UCSD-AML1 (cell line): ENCODE measurements at regions not wholly inside any gene's neighbourhood (a gene's known extent, or its start where the extent isn't known, plus 50 kb on each side); places are given as distances from the start of the nearest gene placed in this dataset.

Experiments used
- DNase-seq: peaks from one replicate; lab custom pipeline; 2025; ENCODE audit not compliant: unreplicated experiment; lab: John Stamatoyannopoulos, UW

- DNase-seq = no peak
Measured at GRCh38 chr10:36087006-36088005, 445.2 kb upstream of the FZD8 start.

GRCh38 chr10:36075196-36075595 is 433.1 kb upstream of the FZD8 start:
- DNase-seq = no peak

GRCh38 chr10:36073796-36074345 is 431.8 kb upstream of the FZD8 start:
- no peak for DNase-seq

- DNase-seq = no peak
Measured at GRCh38 chr10:36068542-36068941, 426.4 kb upstream of the FZD8 start.

- no peak for DNase-seq
Measured at GRCh38 chr10:36067748-36068147, 425.7 kb upstream of the FZD8 start.

- no peak for DNase-seq
Measured at GRCh38 chr10:36066850-36067249, 424.8 kb upstream of the FZD8 start.

GRCh38 chr10:36066102-36066501 is 424.0 kb upstream of the FZD8 start:
- no peak for DNase-seq

GRCh38 chr10:36063396-36063795 is 421.3 kb upstream of the FZD8 start:
- no peak for DNase-seq

GRCh38 chr10:36057731-36058130 is 415.6 kb upstream of the FZD8 start:
- DNase-seq = no peak

- DNase-seq = no peak
Measured at GRCh38 chr10:36057180-36057579, 415.1 kb upstream of the FZD8 start.

GRCh38 chr10:36053775-36054174 is 411.7 kb upstream of the FZD8 start:
- no peak for DNase-seq

- no peak for DNase-seq
Measured at GRCh38 chr10:36053271-36053670, 411.2 kb upstream of the FZD8 start.

- DNase-seq = no peak
Measured at GRCh38 chr10:36051500-36051991, 409.4 kb upstream of the FZD8 start.

- no peak for DNase-seq
Measured at GRCh38 chr10:36050763-36051499, 408.8 kb upstream of the FZD8 start.

- DNase-seq = no peak
Measured at GRCh38 chr10:36048780-36049179, 406.7 kb upstream of the FZD8 start.

- no peak for DNase-seq
Measured at GRCh38 chr10:36048236-36048635, 406.1 kb upstream of the FZD8 start.

- no peak for DNase-seq
Measured at GRCh38 chr10:36042135-36042534, 400.0 kb upstream of the FZD8 start.

- no peak for DNase-seq
Measured at GRCh38 chr10:36038316-36038955, 396.3 kb upstream of the FZD8 start.

- DNase-seq = no peak
Measured at GRCh38 chr10:36036137-36036536, 394.0 kb upstream of the FZD8 start.

- no peak for DNase-seq
Measured at GRCh38 chr10:36033808-36034207, 391.7 kb upstream of the FZD8 start.

- no peak for DNase-seq
Measured at GRCh38 chr10:36030516-36030915, 388.4 kb upstream of the FZD8 start.
